Spleen (tissue), 7 donors: ENCODE measurements at regions not wholly inside any gene's neighbourhood (a gene's known extent, or its start where the extent isn't known, plus 50 kb on each side); places are given as distances from the start of the nearest gene placed in this dataset.

ENCODE experiments used
- CTCF ChIP-seq, 11 experiments: fragments of 200-600 bp in 7 of 11; fragments of 450-650 bp in 4 of 11; sonication (generic) in 4 of 11; IDR thresholded peaks in 8 of 11; conservative IDR thresholded peaks in 3 of 11; 1 replicate in 7 of 11; 2 replicates in 4 of 11; pipeline versions ENCODE4 v1.4.0 to v1.8.0; 2016 to 2021; ENCODE audit warnings: antibody characterized with exemption in 11 of 11, inconsistent platforms in 4 of 11, mild to moderate bottlenecking in 1 of 11
- POLR2A ChIP-seq, 3 donors: fragments of 450-650 bp; IDR thresholded peaks; one replicate each; pipeline ENCODE4 v1.5.1; 2017; ENCODE audit warnings: antibody characterized with exemption in 3 of 3, mild to moderate bottlenecking in 1 of 3
- POLR2AphosphoS5 ChIP-seq, 3 donors: sonication (generic); formaldehyde crosslinking; IDR thresholded peaks; one replicate each; pipeline ENCODE4 v1.5.1; 2017; ENCODE audit warnings: antibody characterized with exemption in 3 of 3
- donor health status: DM: no; HTN: no; CAD: no; lungs with moderate emphysema.
- donor health status: DM: no; HTN: no; CAD: no.
- donor health status: DM: no; HTN: no; CAD: no.

- TF ChIP-seq POLR2AphosphoS5 (IDR thresholded peaks at IDR 0.05) (peak; percentile 63 to 75 (median 71)), CTCF (IDR thresholded peaks at IDR 0.05 in 8 of 11, conservative IDR thresholded peaks at IDR 0.05 in 3 of 11) (no peak), POLR2A (IDR thresholded peaks at IDR 0.05) (no peak)
Observed at GRCh38 chr16:88289968-88290401, 92.8 kb upstream of the ZNF469 start.
